GM12873 (cell line): ENCODE measurements at regions not wholly inside any gene's neighbourhood (a gene's known extent, or its start where the extent isn't known, plus 50 kb on each side); places are given as distances from the start of the nearest gene placed in this dataset.

Experiments used
- CTCF ChIP-seq: IDR thresholded peaks from 2 replicates; pipeline ENCODE4 v1.5.1; 2012; ENCODE audit warnings: low read depth, mild to moderate bottlenecking, moderate library complexity, low read length, control low read depth; ENCODE audit not compliant: insufficient read depth; ENCODE audit errors: missing control alignments

- TF ChIP-seq CTCF = no peak
Measured at GRCh38 chr7:119572132-119572531, 700.8 kb upstream of the KCND2 start.

GRCh38 chr7:119572541-119572940 lies 700.4 kb upstream of the KCND2 start:
- no peak for TF ChIP-seq CTCF

- no peak for TF ChIP-seq CTCF
Measured at GRCh38 chr7:119578116-119578515, 694.9 kb upstream of the KCND2 start.

- TF ChIP-seq CTCF = no peak
Measured at GRCh38 chr7:119594956-119595355, 678.0 kb upstream of the KCND2 start.

- no peak for TF ChIP-seq CTCF
Measured at GRCh38 chr7:119596651-119597050, 676.3 kb upstream of the KCND2 start.

DNA sequence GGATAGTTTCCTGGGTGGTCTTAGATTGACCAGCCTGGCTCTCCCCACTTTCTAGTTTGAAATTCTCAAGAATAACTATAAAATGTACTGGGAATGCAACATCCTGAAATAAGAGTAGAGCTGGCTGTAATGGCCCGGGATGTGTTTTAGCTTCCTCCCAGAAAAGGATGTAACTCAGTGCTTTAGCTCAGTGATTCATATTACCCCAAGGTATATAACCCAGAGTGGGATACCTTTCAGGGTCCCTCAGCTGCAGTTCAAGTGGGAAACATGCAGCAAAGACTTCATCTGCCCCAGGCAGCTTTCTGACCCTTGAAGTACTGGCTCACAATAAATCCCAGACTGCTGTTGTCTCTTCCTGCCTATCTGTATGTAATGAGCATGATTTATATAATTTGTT lies 666.7 kb upstream of the KCND2 start:
- TF ChIP-seq CTCF = no peak

- no peak for TF ChIP-seq CTCF
Measured at GRCh38 chr7:119620769-119621168, 652.2 kb upstream of the KCND2 start.
